Stomach (tissue), 4 donors: ENCODE measurements at regions not wholly inside any gene's neighbourhood (a gene's known extent, or its start where the extent isn't known, plus 50 kb on each side); places are given as distances from the start of the nearest gene placed in this dataset.

Experiments used
- POLR2AphosphoS5 ChIP-seq, 3 donors: sonication (generic); formaldehyde crosslinking; IDR thresholded peaks; one replicate each; pipeline ENCODE4 v1.6.1; 2016; ENCODE audit warnings: antibody characterized with exemption in 3 of 3
- TF ChIP-seq, protein P1 (sequence below), 7 experiments: fragments of 450-650 bp in 4 of 7; fragments of 200-600 bp in 3 of 7; sonication (generic) in 3 of 7; IDR thresholded peaks; one replicate each; pipeline ENCODE4 v1.5.1; 2016 to 2019; ENCODE audit warnings: antibody characterized with exemption in 7 of 7, control low read depth in 2 of 7, mild to moderate bottlenecking in 1 of 7

DNA sequence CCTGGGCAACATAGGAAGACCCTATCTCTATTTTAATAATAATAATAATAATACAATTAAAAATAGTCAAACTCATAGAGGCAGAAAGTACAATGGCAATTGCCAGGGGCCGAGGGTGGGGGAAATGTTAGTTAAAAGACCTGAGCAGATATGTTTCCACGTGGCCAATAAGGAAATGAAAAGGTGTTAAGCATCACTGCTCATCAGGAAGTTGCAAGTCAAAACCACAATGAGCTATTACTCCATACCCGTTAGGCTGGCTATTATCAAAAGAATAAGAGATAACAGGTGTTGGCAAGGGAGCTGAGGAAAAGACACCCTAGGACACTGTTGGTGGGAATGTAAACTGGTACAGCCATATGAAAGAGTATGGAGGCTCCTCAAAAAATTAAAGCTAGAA, 60.4 kb upstream of the PRSS50 start:
- TF ChIP-seq, protein P1, sequence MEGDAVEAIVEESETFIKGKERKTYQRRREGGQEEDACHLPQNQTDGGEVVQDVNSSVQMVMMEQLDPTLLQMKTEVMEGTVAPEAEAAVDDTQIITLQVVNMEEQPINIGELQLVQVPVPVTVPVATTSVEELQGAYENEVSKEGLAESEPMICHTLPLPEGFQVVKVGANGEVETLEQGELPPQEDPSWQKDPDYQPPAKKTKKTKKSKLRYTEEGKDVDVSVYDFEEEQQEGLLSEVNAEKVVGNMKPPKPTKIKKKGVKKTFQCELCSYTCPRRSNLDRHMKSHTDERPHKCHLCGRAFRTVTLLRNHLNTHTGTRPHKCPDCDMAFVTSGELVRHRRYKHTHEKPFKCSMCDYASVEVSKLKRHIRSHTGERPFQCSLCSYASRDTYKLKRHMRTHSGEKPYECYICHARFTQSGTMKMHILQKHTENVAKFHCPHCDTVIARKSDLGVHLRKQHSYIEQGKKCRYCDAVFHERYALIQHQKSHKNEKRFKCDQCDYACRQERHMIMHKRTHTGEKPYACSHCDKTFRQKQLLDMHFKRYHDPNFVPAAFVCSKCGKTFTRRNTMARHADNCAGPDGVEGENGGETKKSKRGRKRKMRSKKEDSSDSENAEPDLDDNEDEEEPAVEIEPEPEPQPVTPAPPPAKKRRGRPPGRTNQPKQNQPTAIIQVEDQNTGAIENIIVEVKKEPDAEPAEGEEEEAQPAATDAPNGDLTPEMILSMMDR (IDR thresholded peaks at IDR 0.05) = no peak
- no peak for TF ChIP-seq POLR2AphosphoS5 (IDR thresholded peaks at IDR 0.05)
